HG03439 (cell line): ENCODE measurements at regions not wholly inside any gene's neighbourhood (a gene's known extent, or its start where the extent isn't known, plus 50 kb on each side); places are given as distances from the start of the nearest gene placed in this dataset.
"Not testable (repeated sequence)": the region's sequence is repeated elsewhere in the genome, so short reads cannot be mapped to it uniquely, and the experiment has no call there.

Experiments
- ATAC-seq: cut with Tn5 transposase; IDR thresholded peaks from one replicate; pipeline ENCODE4 v1.9.1; 2021; ENCODE audit warnings: mild to moderate bottlenecking, moderate library complexity; ENCODE audit not compliant: unreplicated experiment

DNA sequence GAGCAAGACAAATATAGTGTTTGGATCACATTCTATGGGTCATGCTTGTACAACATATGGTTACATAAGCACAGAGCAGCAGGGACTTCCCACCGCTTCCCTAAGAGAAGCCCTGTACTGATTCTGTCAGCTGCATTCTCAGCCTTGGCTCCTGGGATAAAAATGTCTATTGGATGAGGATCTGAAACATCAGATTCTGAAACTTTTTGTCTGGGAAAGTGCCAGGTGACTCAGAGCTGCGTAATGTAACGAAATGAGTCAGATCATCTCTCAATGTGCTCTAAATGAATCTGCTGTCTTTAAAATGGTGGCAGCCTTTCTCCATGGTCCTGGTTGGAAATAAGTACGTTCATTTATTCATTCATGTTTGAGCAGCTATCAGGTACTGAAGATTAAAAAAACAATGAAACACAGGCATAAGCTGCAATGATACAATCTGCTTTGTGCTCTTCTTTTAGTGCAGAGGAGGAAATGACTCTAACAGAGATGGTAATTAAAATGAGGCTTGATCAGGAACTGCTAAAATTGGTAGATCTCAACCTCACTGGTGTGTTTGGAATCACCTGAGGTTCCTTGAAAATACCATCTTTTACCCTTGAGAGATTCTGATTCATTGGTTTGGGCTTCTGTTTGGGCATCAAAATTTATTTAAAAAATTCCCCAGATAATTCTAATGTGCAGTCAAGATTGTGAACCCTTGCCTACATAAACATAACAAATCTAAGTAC lies 99.1 kb upstream of the NAP1L1 start:
- ATAC-seq: peak; percentile 92

DNA sequence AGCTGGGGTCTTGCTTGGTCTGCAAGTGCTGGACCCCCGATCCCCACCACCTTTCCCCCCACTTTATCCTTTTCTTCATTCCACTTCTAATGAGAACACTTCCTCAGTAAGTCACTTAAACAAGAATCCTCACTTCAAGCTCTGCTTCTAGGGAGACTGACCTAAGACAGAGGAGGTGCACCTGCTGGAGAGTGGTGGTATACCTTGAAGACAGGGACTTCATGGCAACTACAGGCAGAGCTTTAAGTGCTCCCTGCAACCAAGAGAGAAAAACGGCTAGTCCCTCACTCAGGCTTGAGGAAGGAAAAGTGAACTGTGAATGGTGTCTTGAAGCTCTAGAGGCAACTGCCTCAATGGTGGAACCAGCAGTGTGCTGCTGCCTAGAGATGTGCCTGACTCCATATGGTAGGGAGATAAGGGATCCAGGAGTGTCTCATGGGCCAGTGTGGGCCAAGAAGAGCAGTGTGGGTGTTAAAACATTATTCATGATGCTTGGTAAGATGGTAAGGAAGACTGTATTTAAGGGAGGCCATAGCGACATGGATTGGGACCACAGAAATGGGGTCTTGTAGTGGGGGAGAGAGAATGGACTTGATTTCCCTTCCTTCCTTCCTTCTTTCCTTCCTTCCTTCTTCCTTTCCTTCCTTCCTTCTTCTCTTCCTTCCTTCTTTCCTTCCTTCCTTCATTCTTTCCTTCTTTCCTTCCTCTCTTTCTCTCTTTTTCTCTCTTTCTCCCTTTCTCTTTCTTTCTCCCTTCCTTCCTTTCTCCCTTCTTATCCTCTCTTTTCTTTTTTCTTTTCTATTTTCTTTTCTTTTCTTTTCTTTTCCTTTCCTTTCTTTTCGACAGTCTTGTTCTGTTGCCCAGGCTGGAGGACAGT lies 96.2 kb upstream of the NAP1L1 start:
- no peak for ATAC-seq

DNA sequence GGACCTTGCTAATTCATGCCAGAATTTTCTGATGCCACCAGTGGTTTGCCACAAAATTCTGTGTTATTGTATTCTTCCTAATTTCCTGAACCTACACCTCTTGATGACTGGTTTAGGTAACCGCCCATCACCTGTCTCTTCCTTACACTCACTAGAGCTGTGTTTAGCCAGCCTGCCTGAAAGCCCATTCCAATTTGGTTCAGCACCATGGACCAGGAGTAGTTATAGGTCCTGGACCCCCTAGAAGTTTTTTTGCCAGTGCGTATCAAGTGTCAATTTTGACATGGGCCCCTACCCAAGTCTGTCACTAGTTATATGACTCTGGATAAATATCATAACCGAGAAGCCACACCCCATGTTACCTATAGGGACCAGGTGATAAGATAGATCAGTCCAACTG lies 94.0 kb upstream of the NAP1L1 start:
- ATAC-seq: no peak

DNA sequence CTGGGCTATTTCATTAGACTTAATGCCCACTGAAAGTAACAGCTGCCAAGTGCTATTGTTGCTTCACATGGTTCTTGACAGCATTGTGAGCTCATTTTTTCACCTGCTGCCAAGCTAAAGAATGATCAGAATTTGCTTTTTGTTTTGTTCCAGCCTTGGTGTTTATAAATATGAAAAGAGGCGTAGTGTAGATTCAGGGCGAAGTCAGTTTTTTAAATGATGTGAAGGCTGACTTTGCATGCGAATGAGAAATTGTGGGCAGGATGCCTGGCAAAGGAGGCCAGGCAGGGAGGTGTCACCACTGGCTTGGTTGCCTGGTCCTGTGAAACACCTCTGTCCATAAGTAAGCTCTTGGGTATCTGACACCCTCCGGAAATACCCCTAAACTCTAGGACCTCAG lies 93.3 kb upstream of the NAP1L1 start:
- ATAC-seq: no peak

DNA sequence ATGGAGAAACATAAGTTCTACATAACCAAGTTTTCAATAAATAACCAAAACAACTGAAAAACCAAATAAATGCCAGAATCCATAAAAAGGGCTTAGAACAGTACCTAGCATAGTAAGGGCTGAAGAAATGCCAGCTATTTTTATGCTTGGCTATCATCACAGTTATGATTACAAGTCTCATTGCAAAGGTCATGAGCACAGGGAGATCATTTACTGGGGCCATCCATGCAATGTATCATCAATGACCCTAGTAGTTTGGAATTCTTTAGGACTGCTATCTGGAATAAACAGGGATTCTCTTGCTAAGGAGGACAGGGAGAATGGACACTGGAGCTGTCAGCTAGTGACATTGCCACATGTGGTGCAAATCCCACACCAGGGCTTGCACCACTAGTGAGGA lies 92.5 kb upstream of the NAP1L1 start:
- no peak for ATAC-seq

DNA sequence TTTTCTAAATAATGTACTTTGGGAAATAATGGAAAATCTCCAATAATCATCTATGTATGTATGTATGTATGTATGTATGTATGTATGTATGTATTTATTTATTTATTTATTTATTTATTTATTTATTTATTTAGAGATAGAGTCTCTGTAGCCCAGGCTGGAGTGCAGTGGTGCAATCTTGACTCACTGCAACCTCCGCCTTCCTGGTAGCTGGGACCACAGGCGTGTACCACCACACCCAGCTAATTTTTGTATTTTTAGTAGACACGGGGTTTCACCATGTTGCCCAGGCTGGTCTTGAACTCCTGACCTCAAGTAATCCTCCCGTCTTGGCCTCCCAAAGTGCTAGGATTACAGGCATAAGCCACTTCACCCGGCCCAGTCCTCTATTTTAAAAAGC lies 91.5 kb upstream of the NAP1L1 start:
- ATAC-seq: not testable (repeated sequence)

DNA sequence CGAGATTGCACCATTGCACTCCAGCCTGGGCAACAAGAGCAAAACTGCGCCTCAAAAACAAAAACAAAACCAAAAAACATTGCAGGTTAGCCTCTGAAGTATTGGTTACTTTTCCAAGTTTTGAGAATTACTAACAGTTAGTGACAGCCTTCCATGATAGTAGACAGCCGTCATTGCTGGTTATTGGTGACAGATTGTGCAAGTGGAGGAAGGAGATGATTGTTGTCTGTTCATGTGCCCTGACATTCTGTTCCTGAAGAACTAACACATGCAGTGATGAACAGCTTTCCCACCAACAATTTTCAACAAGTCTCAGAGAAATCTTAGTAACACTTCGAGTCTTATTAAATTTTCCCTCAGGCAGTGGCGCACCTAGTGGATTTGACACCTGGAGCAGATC lies 89.3 kb upstream of the NAP1L1 start:
- no peak for ATAC-seq

DNA sequence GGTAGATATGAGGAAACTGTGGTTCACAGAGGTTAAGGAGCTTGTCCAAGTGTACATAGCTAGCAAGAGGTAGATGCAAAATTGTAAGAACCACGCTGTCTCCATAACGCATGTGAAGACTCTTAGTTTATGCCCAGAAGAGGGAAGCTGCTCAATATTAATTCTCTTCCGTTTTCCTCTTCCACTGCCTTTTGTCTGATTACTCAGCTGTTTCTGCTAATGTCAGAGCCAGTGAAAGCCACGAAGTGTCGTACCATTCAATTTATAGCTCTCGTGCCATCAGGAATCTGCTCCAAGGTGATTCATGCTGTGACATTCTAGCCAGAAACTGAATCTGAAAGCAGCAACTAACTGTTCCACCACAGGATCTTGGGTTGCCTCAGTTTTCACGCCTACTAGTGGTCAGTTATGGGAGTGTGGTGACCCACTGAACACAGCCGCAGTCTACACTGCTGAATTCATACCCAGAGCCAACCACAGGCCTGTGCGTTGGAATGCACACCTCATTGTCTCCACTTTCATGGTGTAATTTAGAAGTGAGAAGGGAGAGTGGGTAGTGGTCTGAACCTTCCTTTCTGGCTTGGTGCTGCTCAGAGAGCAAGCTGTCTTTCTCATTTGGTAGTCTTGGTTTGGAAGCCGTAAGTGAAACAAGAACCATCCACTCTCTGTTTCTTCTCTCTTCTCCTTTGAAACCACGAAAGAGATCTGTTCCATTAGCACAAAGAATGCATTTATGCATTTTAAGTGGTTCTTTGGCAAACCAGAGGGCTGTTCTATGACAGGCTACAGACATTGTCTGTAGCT lies 74.2 kb upstream of the NAP1L1 start:
- ATAC-seq: peak; percentile 99

DNA sequence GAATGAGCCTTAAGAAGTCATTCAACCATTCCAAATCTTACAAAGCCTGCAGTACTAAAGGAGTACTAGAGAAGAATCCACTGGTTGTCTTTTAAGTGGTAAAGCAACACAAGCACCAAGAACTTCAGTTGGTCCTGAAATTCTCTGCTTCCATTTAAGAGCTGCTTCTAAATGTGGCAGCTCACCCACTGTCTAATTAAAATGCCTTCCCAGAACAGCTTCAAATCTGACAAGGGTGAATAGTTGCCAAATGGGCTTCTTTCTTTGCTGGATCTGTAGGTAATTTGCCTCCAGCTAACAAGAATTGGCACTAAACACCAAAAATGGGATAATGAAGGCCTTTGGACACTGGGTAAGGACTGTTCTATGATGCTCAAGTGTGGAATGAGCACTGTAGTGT lies 72.2 kb upstream of the NAP1L1 start:
- no peak for ATAC-seq

DNA sequence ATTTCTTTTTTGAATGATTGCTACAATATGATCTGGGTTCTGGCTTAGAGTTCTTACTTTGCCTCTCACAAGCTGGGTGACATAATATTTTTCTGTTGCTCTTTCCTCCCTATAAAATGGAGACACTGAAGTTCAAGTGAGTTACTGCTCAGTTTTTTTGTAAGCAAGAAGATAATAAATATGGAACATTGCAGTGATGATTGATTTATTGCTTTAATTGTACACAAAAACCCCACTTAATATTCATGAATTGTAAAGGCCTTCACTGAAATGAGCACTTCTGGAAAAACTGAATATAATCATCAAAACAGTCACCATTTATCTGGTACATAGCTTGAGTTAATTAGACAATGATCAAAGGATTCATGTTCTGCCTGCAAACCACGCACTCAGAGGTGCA lies 71.8 kb upstream of the NAP1L1 start:
- ATAC-seq: no peak

DNA sequence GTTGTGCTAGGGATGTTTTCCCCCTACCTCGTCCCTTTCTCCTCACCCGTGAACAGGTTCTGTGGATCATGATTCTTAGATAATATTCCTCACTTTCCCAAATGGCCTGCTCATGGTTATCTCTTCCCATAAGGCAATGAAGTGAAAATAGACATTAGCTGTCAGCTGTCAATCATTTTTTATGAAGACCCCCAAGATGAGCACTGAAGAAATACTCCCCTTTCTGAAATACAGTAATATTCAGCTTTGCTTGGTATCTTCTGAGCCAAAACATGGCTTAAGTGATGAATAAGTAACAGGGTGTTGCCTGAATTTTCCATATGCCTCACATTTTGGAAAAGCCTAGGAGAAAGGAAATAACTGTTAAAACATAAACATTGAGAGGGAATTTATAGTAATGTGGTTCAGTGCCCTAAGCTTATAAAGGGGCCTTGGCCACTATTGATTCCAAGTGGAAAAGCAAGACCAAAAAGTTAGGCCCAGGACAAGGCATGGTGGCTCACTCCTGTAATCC lies 70.7 kb upstream of the NAP1L1 start:
- ATAC-seq: no peak

DNA sequence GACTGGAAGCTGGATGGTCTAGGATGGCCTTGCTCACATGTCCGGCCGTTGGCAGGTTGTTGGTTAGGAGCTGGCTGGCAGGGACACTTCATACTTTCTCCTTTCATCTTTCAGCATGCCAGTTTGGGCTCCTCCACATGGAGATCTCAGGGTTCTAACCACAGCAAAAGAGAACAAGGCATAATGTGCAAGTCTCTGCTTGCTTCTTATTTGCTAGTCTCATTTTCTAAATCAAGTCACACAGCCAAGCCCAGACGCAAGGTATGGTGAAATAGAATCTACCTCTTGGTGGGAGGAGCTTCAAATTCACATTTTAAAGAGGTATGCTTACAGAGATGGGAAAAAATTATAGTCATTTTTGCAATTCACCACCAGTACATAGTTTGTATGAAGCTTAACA lies 69.1 kb upstream of the NAP1L1 start:
- no peak for ATAC-seq

DNA sequence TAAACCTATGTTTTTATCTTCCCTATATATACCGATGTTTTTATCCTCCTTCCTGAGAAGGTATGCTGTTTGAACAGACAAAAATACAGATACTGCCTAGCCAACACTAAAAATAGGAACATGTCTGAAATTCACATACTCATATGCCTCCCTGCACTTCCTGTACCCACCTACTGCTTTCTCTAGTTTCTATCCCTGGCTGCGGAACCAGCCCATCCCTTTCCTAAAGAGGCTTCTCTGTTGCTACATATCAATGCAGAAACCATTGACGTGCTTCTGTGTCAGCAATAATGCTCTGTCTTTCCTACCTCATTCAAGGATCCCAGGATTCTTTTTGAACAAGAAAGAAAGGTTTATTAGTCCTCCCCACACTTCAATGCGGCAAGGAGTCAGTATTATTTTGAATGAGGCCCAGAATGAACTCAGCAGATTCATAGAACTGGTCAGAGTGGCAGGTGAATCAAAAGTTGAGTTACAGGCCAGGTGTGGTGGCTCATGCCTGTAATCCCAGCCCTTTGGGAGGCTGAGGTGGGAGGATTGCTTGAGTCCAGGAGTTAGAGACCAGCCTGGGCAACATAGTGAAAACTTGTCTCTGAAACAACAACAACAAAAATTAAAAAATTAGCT lies 67.8 kb upstream of the NAP1L1 start:
- peak; percentile 71 for ATAC-seq

DNA sequence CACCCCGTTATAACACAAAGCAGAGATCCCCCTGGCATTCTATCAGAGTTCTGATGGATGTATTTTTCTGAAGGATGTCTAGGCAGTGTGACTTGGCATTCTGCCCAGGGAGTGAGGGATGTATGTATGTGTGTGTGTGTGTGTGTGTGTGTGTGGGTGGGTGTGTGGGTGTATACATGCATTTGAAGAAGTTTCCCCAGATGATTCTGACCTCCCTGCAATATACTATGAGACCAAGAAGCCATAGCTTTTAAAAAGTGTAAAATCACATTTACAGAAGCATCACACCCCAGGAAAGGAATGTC lies 59.7 kb upstream of the NAP1L1 start:
- ATAC-seq: no peak

DNA sequence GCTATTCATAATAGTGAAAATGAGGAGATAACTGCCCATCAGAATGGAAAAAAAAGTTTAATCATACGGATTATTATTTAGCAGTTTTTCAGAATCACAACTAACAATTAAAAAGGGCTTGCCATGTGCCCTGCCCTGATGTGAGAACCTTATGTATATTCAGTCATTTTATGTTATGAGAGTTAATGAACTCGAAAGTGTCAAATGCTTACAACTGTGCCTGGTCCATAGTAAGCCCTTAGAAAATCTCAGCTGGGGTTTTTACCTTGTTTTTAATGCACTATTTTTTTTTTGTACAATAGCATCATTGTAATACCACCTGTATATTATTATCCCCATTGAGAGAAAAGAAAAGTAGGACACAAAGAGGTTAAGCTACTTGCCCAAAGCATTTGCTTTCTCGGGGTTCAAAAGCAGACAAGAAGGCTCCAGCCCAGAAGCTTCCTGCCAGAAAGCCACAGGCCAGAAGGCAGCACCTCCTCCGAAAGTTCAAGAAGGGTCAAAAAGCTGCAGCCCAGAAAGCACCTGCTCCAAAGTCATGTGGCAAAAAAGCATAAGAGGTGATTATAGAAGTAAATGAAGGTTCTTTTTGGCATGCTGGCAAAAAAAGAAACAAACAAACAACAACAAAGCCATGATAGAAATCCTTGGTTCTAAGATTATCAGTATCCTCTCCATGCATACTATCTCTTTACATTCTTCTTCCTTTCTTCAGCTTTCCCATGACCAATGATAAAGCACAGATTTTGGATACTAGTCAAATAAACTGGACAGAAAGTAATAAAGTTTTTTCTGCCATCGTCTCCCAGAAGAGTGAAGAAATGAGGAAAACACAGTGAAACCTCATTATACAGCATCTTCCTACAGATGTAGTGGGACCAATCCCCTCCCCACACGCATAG lies 59.1 kb upstream of the NAP1L1 start:
- ATAC-seq: peak; percentile 89

DNA sequence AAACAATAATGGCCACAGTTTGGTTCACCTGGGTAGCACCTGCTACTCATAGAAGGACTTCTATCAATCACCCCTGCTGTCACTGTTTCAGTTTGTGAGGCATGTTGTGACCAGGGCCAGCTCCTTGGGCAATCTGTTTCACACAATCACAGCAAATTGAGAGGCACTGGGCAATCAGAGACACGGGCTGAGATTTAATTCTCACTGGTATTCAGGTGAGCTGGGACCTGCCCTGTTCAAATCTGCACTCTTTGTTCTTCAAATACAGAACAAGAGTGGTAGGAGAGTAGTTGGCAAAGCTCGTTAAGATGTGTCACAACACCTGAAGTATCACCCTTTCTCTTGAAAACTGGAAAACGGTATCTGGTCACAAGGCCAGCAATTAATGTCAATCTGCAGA lies 57.8 kb upstream of the NAP1L1 start:
- ATAC-seq: no peak

DNA sequence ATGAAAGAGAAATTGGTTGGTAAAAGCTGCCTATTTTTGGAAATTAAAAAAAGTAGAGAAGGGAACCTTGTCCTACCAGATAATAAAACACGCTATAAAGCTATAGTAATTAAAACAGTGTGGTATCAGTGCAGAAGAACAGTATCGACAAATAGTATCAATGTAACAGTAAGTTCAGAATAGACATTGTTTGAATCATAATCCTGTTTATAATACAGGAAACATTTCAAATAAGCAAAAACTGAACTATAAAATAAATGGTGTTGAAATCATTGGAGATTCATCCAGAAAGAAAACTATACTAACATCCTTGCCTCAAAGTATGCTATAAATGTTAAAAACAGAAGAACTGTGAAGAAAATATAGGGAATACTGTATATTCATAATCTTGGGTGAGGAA lies 54.2 kb upstream of the NAP1L1 start:
- no peak for ATAC-seq

DNA sequence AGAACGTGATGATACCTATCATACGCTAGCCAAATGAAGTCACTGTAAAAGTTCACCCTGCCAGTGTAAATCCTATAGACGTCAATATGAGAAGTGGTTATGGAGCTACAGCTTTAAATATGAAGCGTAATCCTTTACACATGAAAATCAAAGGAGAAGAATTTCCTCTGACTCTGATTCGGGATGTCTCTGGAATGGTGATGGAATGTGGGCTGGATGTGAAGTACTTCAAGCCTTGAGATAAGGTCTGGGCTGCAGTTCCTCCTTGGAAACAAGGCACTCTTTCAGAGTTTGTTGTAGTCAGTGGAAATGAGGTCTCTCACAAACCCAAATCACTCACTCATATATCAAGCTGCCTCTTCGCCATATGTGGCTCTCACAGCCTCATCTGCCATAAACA lies 53.1 kb upstream of the NAP1L1 start:
- ATAC-seq: no peak

DNA sequence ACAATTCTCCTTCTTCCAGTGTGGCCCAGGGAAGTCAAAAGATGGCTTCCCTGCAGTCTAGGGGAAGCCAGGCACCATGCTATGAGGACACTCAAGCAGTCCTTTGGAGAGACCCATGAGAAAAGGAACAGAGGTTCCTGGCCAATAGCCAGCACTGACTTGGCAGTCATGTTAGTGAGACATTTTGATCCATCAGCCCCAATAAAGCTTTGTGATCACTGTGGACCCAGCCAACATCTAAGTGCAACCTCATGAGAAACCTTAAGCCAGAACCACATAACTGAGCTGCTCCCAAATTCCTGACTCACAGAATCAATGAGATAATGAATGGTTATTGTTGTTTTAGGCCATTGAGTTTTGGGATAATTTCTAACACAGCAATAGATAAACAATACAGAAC lies 51.0 kb upstream of the NAP1L1 start:
- no peak for ATAC-seq
